GM19239 (cell line): ENCODE measurements at regions not wholly inside any gene's neighbourhood (a gene's known extent, or its start where the extent isn't known, plus 50 kb on each side); places are given as distances from the start of the nearest gene placed in this dataset.
"Not testable (repeated sequence)": the region's sequence is repeated elsewhere in the genome, so short reads cannot be mapped to it uniquely, and the experiment has no call there.

Experiments
- DNase-seq: peaks from one replicate; pipeline ENCODE4 v3.0.0; 2011; ENCODE audit warnings: low spot score; ENCODE audit not compliant: insufficient read length
- FAIRE-seq: peaks from 2 replicates; lab custom pipeline; 2011; peaks lifted over from hg19 to GRCh38; lab: Jason Lieb, UNC

GRCh38 chr14:76697246-76697905 is 63.9 kb upstream of the VASH1 start:
- DNase-seq: no peak
- FAIRE-seq: no peak

- FAIRE-seq (no peak), DNase-seq (no peak)
These were observed 63.1 kb upstream of the VASH1 start for GRCh38 chr14:76698191-76698590.

GRCh38 chr14:76698631-76699030 is 62.6 kb upstream of the VASH1 start:
- FAIRE-seq: no peak

GRCh38 chr14:76699209-76699938 is 61.9 kb upstream of the VASH1 start:
- no peak for DNase-seq
- FAIRE-seq: no peak

More at GRCh38 chr14:76698631-76699030, 62.6 kb upstream of the VASH1 start:
- no peak for DNase-seq

GRCh38 chr14:76699939-76700590 is 61.2 kb upstream of the VASH1 start:
- no peak for DNase-seq
- FAIRE-seq: no peak

GRCh38 chr14:76701436-76701835 is 59.8 kb upstream of the VASH1 start:
- DNase-seq (no peak), FAIRE-seq (no peak)

- DNase-seq: no peak
- no peak for FAIRE-seq
These were observed 59.3 kb upstream of the VASH1 start for GRCh38 chr14:76701981-76702380.

GRCh38 chr14:76705214-76705613 is 56.1 kb upstream of the VASH1 start:
- DNase-seq (no peak), FAIRE-seq (no peak)

- not testable (repeated sequence) for DNase-seq, FAIRE-seq
These were observed 55.1 kb upstream of the VASH1 start for GRCh38 chr14:76706207-76706606.

- DNase-seq: no peak
These were observed 54.5 kb upstream of the VASH1 start for GRCh38 chr14:76706811-76707210.

GRCh38 chr14:76708028-76708427 is 53.2 kb upstream of the VASH1 start:
- FAIRE-seq: no peak
- DNase-seq: no peak

More at GRCh38 chr14:76706811-76707210, 54.5 kb upstream of the VASH1 start:
- FAIRE-seq: no peak

GRCh38 chr14:76708771-76709170 is 52.5 kb upstream of the VASH1 start:
- no peak for FAIRE-seq

GRCh38 chr14:76710056-76711010 is 50.9 kb upstream of the VASH1 start:
- peak; percentile 76 for FAIRE-seq

More at GRCh38 chr14:76708771-76709170, 52.5 kb upstream of the VASH1 start:
- no peak for DNase-seq

More at GRCh38 chr14:76710056-76711010, 50.9 kb upstream of the VASH1 start:
- peak; percentile 27 for DNase-seq
